ENCODE measurements at regions not wholly inside any gene's neighbourhood (a gene's known extent, or its start where the extent isn't known, plus 50 kb on each side); places are given as distances from the start of the nearest gene placed in this dataset.

DNA sequence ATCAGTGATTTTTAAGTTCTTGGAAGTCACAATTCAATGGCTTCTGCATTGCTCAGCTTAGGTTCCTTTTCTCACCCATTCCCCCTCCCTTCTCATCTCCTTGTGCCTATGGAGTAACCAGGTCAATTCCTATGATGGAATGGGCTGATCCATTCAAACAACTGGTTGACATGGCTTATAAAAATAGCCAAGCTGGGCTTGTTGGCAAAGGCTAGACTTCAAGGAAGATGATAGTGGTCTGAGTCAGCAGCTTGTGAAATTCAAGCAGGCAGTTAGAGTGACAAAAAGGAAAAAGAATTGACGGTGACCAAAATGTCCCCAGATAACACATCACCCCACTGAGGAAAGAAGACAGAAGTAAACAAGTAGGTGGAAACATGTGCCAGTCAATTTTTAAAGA is 119.9 kb upstream of the PCED1B start (continued):
- TF ChIP-seq GABPB1 (CRISPR knock-in tag; IDR thresholded peaks at IDR 0.05), result no peak
- TF ChIP-seq JAZF1 (CRISPR knock-in tag; IDR thresholded peaks at IDR 0.05), result no peak
- TF ChIP-seq TCF7 (CRISPR knock-in tag; IDR thresholded peaks at IDR 0.05; ENCODE audit: low read depth), result no peak
- TF ChIP-seq ZNF138 (CRISPR knock-in tag; conservative IDR thresholded peaks at IDR 0.05), result no peak
- TF ChIP-seq, protein P1, sequence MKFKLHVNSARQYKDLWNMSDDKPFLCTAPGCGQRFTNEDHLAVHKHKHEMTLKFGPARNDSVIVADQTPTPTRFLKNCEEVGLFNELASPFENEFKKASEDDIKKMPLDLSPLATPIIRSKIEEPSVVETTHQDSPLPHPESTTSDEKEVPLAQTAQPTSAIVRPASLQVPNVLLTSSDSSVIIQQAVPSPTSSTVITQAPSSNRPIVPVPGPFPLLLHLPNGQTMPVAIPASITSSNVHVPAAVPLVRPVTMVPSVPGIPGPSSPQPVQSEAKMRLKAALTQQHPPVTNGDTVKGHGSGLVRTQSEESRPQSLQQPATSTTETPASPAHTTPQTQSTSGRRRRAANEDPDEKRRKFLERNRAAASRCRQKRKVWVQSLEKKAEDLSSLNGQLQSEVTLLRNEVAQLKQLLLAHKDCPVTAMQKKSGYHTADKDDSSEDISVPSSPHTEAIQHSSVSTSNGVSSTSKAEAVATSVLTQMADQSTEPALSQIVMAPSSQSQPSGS (CRISPR knock-in tag; IDR thresholded peaks at IDR 0.05; ENCODE audit: borderline replicate concordance, low read depth), result no peak
- TF ChIP-seq, protein P2, sequence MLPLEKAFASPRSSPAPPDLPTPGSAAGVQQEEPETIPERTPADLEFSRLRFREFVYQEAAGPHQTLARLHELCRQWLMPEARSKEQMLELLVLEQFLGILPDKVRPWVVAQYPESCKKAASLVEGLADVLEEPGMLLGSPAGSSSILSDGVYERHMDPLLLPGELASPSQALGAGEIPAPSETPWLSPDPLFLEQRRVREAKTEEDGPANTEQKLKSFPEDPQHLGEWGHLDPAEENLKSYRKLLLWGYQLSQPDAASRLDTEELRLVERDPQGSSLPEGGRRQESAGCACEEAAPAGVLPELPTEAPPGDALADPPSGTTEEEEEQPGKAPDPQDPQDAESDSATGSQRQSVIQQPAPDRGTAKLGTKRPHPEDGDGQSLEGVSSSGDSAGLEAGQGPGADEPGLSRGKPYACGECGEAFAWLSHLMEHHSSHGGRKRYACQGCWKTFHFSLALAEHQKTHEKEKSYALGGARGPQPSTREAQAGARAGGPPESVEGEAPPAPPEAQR (CRISPR knock-in tag; IDR thresholded peaks at IDR 0.05), result no peak

DNA sequence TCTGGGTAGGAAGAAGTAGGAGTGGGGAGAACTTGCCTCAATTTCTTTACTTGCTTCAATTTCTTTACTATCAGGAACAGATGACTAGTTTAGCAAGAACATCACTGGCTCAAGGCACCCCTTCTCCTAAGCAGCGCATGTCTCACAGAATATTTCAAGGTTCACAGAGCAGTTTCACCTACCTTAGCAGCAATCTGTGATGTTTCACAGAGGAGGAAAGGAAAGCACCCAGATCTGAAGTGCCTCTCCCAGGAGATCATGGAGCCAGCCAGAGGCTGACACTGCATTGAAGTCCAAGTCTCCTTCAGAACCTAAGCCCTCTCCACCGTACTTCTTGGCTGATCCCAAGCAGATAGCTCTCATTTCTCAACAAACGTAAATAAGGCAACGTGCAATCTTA is 118.7 kb upstream of the PCED1B start:
- Mint-ChIP-seq H3K27ac (no peak overlapping the region), H3K4me1 (peaks cover 24% of the 10 kb centered on the region), H3K27me3 (ENCODE audit: low read depth) (no peaks in the 10 kb centered on the region), H3K36me3 (no peaks in the 10 kb centered on the region), H3K9me3 (no peaks in the 10 kb centered on the region; the same call in 1 of the 2 replicates), H3K4me3 (no peak overlapping the region)
- TF ChIP-seq SMAD3 (CRISPR knock-in tag; IDR thresholded peaks at IDR 0.05; ENCODE audit: borderline replicate concordance) (no peak), NR3C1 (CRISPR knock-in tag; conservative IDR thresholded peaks at IDR 0.05; ENCODE audit: low read depth) (no peak), GTF2I (CRISPR knock-in tag; conservative IDR thresholded peaks at IDR 0.05) (no peak), ZBTB21 (CRISPR knock-in tag; IDR thresholded peaks at IDR 0.05; ENCODE audit: borderline replicate concordance) (no peak), ZNF396 (CRISPR knock-in tag; IDR thresholded peaks at IDR 0.05; ENCODE audit: borderline replicate concordance) (no peak), ZNF263 (CRISPR knock-in tag; IDR thresholded peaks at IDR 0.05; ENCODE audit: low read depth) (no peak)
- TF ChIP-seq, protein P3, sequence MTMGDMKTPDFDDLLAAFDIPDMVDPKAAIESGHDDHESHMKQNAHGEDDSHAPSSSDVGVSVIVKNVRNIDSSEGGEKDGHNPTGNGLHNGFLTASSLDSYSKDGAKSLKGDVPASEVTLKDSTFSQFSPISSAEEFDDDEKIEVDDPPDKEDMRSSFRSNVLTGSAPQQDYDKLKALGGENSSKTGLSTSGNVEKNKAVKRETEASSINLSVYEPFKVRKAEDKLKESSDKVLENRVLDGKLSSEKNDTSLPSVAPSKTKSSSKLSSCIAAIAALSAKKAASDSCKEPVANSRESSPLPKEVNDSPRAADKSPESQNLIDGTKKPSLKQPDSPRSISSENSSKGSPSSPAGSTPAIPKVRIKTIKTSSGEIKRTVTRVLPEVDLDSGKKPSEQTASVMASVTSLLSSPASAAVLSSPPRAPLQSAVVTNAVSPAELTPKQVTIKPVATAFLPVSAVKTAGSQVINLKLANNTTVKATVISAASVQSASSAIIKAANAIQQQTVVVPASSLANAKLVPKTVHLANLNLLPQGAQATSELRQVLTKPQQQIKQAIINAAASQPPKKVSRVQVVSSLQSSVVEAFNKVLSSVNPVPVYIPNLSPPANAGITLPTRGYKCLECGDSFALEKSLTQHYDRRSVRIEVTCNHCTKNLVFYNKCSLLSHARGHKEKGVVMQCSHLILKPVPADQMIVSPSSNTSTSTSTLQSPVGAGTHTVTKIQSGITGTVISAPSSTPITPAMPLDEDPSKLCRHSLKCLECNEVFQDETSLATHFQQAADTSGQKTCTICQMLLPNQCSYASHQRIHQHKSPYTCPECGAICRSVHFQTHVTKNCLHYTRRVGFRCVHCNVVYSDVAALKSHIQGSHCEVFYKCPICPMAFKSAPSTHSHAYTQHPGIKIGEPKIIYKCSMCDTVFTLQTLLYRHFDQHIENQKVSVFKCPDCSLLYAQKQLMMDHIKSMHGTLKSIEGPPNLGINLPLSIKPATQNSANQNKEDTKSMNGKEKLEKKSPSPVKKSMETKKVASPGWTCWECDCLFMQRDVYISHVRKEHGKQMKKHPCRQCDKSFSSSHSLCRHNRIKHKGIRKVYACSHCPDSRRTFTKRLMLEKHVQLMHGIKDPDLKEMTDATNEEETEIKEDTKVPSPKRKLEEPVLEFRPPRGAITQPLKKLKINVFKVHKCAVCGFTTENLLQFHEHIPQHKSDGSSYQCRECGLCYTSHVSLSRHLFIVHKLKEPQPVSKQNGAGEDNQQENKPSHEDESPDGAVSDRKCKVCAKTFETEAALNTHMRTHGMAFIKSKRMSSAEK (CRISPR knock-in tag; IDR thresholded peaks at IDR 0.05; ENCODE audit: borderline replicate concordance), result no peak
- TF ChIP-seq, protein P4, sequence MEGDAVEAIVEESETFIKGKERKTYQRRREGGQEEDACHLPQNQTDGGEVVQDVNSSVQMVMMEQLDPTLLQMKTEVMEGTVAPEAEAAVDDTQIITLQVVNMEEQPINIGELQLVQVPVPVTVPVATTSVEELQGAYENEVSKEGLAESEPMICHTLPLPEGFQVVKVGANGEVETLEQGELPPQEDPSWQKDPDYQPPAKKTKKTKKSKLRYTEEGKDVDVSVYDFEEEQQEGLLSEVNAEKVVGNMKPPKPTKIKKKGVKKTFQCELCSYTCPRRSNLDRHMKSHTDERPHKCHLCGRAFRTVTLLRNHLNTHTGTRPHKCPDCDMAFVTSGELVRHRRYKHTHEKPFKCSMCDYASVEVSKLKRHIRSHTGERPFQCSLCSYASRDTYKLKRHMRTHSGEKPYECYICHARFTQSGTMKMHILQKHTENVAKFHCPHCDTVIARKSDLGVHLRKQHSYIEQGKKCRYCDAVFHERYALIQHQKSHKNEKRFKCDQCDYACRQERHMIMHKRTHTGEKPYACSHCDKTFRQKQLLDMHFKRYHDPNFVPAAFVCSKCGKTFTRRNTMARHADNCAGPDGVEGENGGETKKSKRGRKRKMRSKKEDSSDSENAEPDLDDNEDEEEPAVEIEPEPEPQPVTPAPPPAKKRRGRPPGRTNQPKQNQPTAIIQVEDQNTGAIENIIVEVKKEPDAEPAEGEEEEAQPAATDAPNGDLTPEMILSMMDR (IDR thresholded peaks at IDR 0.05), result no peak
- ATAC-seq (no peak), DNase-seq (ENCODE audit: low spot score) (no peak)
- ChIA-PET POLR2A (no interaction called here), CTCF (no interaction called here)

DNA sequence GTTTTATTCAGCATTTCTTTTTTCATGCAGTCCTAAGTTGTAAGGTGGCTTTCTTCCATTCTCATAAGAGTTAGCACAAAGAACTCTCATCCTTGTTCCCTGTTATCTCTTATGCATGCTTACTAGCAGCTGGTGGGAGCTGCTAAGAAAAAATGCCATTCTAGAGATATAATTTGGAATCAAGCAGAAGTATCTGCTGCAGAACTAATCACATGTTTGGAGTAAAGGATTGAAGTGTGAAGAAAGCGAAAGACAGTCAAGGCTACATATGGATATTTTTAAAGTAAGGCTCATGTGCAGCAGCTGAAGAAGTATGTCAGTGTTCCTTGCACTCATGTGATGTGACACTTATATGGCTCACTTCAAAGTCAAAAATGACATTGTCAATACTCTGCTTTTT is 116.2 kb upstream of the PCED1B start:
- Mint-ChIP-seq H3K36me3 (no peaks in the 10 kb centered on the region), H3K27ac (no peak overlapping the region), H3K4me1 (peaks cover 28% of the 10 kb centered on the region), H3K27me3 (ENCODE audit: low read depth) (peaks cover 2% of the 10 kb centered on the region; the same call in 1 of the 2 replicates), H3K9me3 (no peaks in the 10 kb centered on the region), H3K4me3 (no peak overlapping the region)
- TF ChIP-seq ATF1 (CRISPR knock-in tag; IDR thresholded peaks at IDR 0.05) (no peak), KAT7 (CRISPR knock-in tag; IDR thresholded peaks at IDR 0.05; ENCODE audit: borderline replicate concordance) (no peak), TP53 (CRISPR knock-in tag; IDR thresholded peaks at IDR 0.05) (no peak)
- TF ChIP-seq, protein P5, sequence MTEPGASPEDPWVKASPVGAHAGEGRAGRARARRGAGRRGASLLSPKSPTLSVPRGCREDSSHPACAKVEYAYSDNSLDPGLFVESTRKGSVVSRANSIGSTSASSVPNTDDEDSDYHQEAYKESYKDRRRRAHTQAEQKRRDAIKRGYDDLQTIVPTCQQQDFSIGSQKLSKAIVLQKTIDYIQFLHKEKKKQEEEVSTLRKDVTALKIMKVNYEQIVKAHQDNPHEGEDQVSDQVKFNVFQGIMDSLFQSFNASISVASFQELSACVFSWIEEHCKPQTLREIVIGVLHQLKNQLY (CRISPR knock-in tag; IDR thresholded peaks at IDR 0.05), result no peak
- CTCF ChIA-PET, result interaction anchor here (1.1 kb wide), 1 partner anchor 21 kb away, joined by 3 read pairs; no protein-coding TSS in a partner anchor
- ATAC-seq, result no peak
- POLR2A ChIA-PET, result no interaction called here
- no peak for DNase-seq (ENCODE audit: low spot score)

Measured in WTC11 (cell line).